ENCODE measurements at regions not wholly inside any gene's neighbourhood (a gene's known extent, or its start where the extent isn't known, plus 50 kb on each side); places are given as distances from the start of the nearest gene placed in this dataset.

- Mint-ChIP-seq H3K36me3 (ENCODE audit: unreplicated experiment) (no peaks in the 10 kb centered on the region), H3K27me3 (ENCODE audit: unreplicated experiment) (peaks cover 1% of the 10 kb centered on the region), H3K27ac (ENCODE audit: unreplicated experiment) (no peak overlapping the region), H3K4me3 (ENCODE audit: unreplicated experiment) (no peak overlapping the region), H3K9me3 (ENCODE audit: unreplicated experiment) (no peaks in the 10 kb centered on the region), H3K4me1 (ENCODE audit: low read depth, unreplicated experiment) (peaks cover 1% of the 10 kb centered on the region)
- no peak for DNase-seq
- TF ChIP-seq, protein P1, sequence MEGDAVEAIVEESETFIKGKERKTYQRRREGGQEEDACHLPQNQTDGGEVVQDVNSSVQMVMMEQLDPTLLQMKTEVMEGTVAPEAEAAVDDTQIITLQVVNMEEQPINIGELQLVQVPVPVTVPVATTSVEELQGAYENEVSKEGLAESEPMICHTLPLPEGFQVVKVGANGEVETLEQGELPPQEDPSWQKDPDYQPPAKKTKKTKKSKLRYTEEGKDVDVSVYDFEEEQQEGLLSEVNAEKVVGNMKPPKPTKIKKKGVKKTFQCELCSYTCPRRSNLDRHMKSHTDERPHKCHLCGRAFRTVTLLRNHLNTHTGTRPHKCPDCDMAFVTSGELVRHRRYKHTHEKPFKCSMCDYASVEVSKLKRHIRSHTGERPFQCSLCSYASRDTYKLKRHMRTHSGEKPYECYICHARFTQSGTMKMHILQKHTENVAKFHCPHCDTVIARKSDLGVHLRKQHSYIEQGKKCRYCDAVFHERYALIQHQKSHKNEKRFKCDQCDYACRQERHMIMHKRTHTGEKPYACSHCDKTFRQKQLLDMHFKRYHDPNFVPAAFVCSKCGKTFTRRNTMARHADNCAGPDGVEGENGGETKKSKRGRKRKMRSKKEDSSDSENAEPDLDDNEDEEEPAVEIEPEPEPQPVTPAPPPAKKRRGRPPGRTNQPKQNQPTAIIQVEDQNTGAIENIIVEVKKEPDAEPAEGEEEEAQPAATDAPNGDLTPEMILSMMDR (IDR thresholded peaks at IDR 0.05; ENCODE audit: partially characterized antibody, unreplicated experiment): no peak
Measured at GRCh38 chr2:220887271-220887870, 684.7 kb downstream of the EPHA4 start.

GRCh38 chr2:220887876-220888275 lies 684.2 kb downstream of the EPHA4 start:
- H3K27ac Mint-ChIP-seq (ENCODE audit: unreplicated experiment): no peak overlapping the region
- DNase-seq: no peak
- TF ChIP-seq, protein P1 (IDR thresholded peaks at IDR 0.05; ENCODE audit: partially characterized antibody, unreplicated experiment): no peak

DNA sequence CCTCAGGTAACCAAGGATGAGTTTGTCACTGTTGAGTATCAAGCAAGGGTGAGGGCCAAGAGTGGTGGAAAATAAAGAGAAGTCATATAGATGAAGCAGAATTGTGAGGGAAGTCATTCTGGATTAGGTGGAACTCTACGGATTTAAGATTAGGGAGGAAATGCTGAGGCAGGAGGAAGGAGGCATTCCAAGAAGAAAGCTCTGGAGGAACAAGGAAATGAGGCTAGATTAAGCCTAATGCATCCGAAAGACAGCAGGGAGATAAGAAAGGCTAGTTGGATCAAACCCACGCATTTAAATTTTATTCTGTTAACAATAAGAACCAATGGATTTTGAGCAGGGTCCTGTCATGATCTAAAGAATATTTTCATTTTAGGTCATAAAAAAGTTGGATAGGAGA lies 681.2 kb downstream of the EPHA4 start:
- TF ChIP-seq, protein P1 (IDR thresholded peaks at IDR 0.05; ENCODE audit: partially characterized antibody, unreplicated experiment): no peak
- H3K9me3 Mint-ChIP-seq (ENCODE audit: unreplicated experiment): no peaks in the 10 kb centered on the region
- H3K4me3 Mint-ChIP-seq (ENCODE audit: unreplicated experiment): no peak overlapping the region
- peaks cover 1% of the 10 kb centered on the region for H3K4me1 Mint-ChIP-seq (ENCODE audit: low read depth, unreplicated experiment)
- H3K27ac Mint-ChIP-seq (ENCODE audit: unreplicated experiment): no peak overlapping the region
- DNase-seq: no peak
- no peaks in the 10 kb centered on the region for H3K36me3 Mint-ChIP-seq (ENCODE audit: unreplicated experiment)
- no peaks in the 10 kb centered on the region for H3K27me3 Mint-ChIP-seq (ENCODE audit: unreplicated experiment)

More at GRCh38 chr2:220887876-220888275, 684.2 kb downstream of the EPHA4 start:
- Mint-ChIP-seq H3K4me3 (ENCODE audit: unreplicated experiment) (no peak overlapping the region), H3K9me3 (ENCODE audit: unreplicated experiment) (no peaks in the 10 kb centered on the region), H3K27me3 (ENCODE audit: unreplicated experiment) (peaks cover 1% of the 10 kb centered on the region), H3K36me3 (ENCODE audit: unreplicated experiment) (no peaks in the 10 kb centered on the region), H3K4me1 (ENCODE audit: low read depth, unreplicated experiment) (peaks cover 1% of the 10 kb centered on the region)

- H3K36me3 Mint-ChIP-seq (ENCODE audit: unreplicated experiment): no peaks in the 10 kb centered on the region
- H3K4me1 Mint-ChIP-seq (ENCODE audit: low read depth, unreplicated experiment): peaks cover 1% of the 10 kb centered on the region
- no peaks in the 10 kb centered on the region for H3K9me3 Mint-ChIP-seq (ENCODE audit: unreplicated experiment)
- no peak for DNase-seq
- no peaks in the 10 kb centered on the region for H3K27me3 Mint-ChIP-seq (ENCODE audit: unreplicated experiment)
- H3K4me3 Mint-ChIP-seq (ENCODE audit: unreplicated experiment): no peak overlapping the region
- H3K27ac Mint-ChIP-seq (ENCODE audit: unreplicated experiment): no peak overlapping the region
- TF ChIP-seq, protein P1 (IDR thresholded peaks at IDR 0.05; ENCODE audit: partially characterized antibody, unreplicated experiment): no peak
Measured at GRCh38 chr2:220891405-220891804, 680.7 kb downstream of the EPHA4 start.

DNA sequence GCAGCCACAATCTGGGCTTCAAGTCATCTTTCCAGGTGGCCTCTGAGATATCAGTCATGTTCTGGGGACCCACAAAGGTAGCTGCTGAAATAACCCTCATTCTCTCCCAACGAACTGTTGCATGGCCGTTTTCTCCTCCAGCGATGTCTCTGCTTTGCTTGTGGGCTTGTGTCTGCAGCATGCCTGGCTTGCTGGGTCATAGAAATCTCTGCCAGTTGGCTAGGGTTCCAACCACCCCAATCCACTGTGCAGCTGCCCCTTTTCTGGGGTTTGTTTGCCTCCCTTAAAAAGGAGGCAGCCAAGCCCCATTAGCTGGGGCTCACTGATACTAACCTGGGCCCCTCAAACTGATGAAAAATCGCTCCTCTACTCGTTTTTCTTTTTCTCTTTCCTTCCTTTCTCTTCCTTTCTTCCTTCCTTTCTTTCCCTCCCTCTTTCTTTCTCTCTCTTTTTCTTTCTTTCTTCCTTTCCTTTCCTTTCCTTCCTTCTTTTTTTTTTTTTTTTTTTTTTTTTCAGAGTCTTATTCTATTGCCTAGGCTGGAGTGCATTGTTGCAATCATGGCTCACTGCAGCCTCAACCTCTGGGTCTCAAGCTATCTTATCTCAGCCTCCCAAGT lies 680.0 kb downstream of the EPHA4 start:
- no peak overlapping the region for H3K27ac Mint-ChIP-seq (ENCODE audit: unreplicated experiment)
- TF ChIP-seq, protein P1 (IDR thresholded peaks at IDR 0.05; ENCODE audit: partially characterized antibody, unreplicated experiment): no peak
- no peaks in the 10 kb centered on the region for H3K36me3 Mint-ChIP-seq (ENCODE audit: unreplicated experiment)
- DNase-seq: no peak
- H3K27me3 Mint-ChIP-seq (ENCODE audit: unreplicated experiment): no peaks in the 10 kb centered on the region
- peaks cover 1% of the 10 kb centered on the region for H3K4me1 Mint-ChIP-seq (ENCODE audit: low read depth, unreplicated experiment)
- H3K9me3 Mint-ChIP-seq (ENCODE audit: unreplicated experiment): no peaks in the 10 kb centered on the region
- no peak overlapping the region for H3K4me3 Mint-ChIP-seq (ENCODE audit: unreplicated experiment)
